ENCODE measurements at regions not wholly inside any gene's neighbourhood (a gene's known extent, or its start where the extent isn't known, plus 50 kb on each side); places are given as distances from the start of the nearest gene placed in this dataset.

GRCh38 chr3:187950671-187951070 is 203.3 kb upstream of the LPP start:
- Histone ChIP-seq H3K4me3 (no peak overlapping the region), H3K4me1 (peaks cover 0 to 53% of the 10 kb centered on the region in 2 donors), H3K9me3 (no peaks in the 10 kb centered on the region), H3K27me3 (no peaks in the 10 kb centered on the region), H3K36me3 (no peaks in the 10 kb centered on the region), H3K27ac (peak overlapping the region; percentile 70 to 75)
- no peak for TF ChIP-seq CTCF (IDR thresholded peaks at IDR 0.05)
- DNase-seq (ENCODE audit: low spot score): no peak

DNA sequence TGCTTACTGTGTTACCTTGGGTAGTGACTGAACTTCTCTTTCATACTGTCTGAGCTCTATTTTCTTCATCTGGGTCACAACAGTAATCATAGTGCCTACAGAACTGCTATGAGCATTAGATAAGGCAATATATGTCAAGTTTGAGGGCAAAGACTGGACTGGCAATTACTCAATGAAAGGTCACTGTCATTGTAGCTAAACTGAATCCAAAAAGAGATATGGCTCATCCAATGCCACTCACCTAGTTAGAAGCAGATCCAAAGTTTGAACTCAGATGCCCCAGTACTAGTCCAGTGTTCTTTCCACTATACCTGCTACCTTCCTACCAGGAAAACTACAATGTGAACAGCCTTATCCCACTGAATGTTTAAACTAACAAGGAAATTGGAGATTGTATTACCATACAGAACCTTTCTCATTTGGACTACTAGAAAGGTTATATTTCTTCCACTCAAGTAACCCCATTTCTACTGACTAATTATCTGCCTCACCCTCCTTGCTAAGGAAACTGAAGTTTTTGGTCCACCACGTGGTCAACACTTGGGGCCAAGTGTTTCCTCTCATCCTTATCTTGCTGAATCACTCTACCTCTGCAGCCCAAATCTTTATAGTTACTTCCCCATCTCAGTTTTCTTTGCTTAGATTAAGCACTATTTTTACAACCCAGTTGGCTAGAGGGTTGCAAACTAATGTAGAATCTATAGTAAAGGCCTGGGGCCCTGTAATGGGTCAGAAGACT is 202.3 kb upstream of the LPP start:
- Histone ChIP-seq H3K4me1 (peaks cover 0 to 56% of the 10 kb centered on the region in 2 donors), H3K27me3 (no peaks in the 10 kb centered on the region), H3K27ac (peak overlapping the region in 1 of 2 donors; percentile 75)

DNA sequence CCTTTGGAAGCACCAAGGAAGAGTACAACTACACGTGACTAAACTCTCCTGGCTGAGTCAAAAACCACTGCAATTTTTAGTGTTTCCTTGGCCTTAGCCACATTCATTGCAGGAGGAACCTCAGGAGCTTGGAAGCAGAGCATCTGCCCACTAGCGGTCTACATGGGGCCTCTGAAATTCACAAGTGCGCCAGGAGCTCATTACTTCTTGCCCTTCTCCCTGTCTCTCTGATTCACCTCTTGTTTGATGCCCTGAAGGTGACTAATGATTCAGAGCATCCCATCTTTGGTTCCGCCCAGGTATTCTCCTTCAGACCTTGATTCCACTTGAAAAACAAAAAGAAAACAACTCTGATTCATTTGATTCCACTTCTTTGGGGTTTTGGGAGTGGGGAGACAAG is 201.1 kb upstream of the LPP start:
- no peak overlapping the region for H3K4me3 ChIP-seq
- peaks cover 0 to 57% of the 10 kb centered on the region in 2 donors for H3K4me1 ChIP-seq

More for the DNA sequence above, 202.3 kb upstream of the LPP start:
- H3K36me3 ChIP-seq: no peaks in the 10 kb centered on the region
- no peak overlapping the region for H3K4me3 ChIP-seq
- TF ChIP-seq CTCF (IDR thresholded peaks at IDR 0.05): no peak
- DNase-seq (ENCODE audit: low spot score): no peak
- no peaks in the 10 kb centered on the region for H3K9me3 ChIP-seq

DNA sequence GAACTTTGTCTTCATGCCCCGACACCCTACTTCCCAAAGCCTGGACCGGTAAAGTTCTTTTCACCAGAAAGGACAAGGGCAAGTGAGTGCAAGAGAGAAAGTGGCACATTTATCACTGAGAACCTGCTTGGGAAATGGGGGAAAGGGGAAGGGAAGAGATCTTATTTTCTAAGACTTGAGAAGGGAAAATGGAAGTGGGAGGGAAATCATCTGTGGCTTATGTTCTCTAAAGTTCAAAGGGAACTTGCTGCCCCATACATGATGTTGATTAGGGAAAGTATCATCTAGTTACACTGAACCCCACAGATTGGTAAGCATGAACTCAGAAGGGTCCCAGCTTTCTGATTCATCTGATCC is 199.5 kb upstream of the LPP start:
- Histone ChIP-seq H3K27me3 (no peaks in the 10 kb centered on the region), H3K4me3 (no peak overlapping the region), H3K4me1 (peaks cover 0 to 44% of the 10 kb centered on the region in 2 donors), H3K9me3 (no peaks in the 10 kb centered on the region), H3K27ac (peak overlapping the region in 1 of 2 donors; percentile 57), H3K36me3 (no peaks in the 10 kb centered on the region)
- no peak for TF ChIP-seq CTCF (IDR thresholded peaks at IDR 0.05)
- DNase-seq (ENCODE audit: low spot score): no peak

More for the DNA sequence above, 201.1 kb upstream of the LPP start:
- DNase-seq (ENCODE audit: low spot score): no peak
- no peak for TF ChIP-seq CTCF (IDR thresholded peaks at IDR 0.05)
- Histone ChIP-seq H3K36me3 (no peaks in the 10 kb centered on the region), H3K9me3 (no peaks in the 10 kb centered on the region), H3K27ac (no peak overlapping the region), H3K27me3 (no peaks in the 10 kb centered on the region)

DNA sequence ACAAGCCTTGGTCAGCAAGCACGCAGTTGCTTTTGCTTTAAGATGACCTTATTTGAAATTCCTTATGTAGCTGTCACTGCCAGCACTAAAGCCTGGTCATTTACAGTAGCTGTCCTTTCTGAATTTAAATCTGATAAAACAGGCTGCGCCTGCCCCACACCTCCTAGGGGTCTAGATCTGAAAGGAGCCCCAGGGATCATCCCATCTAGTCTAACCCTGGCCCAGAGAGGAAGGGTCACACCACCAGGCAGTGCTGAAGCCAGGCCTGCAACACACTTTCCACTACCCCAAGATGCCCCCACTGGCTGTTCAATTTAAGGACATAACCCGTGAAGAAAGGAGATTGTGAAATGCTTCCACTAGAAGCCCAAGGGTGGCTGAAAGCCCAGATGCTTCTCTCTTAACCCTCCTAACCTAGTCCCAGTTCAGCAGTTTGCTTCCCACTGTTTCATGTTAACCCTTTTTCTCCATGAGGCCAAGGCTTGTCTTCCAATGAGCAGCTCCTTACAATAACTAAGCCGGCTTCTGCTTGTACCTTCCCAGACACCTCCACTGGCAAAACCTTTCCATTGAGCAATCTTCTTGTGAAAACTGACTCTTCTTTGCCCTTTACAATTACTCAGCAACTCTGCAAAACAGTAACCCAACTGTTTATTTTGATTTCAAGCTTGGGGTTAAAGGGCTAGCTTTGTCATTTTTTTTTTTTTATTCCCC is 198.9 kb upstream of the LPP start:
- no peak overlapping the region for H3K4me3 ChIP-seq
- H3K4me1 ChIP-seq: peaks cover 0 to 42% of the 10 kb centered on the region in 2 donors
- DNase-seq (ENCODE audit: low spot score): peak; percentile 78
- H3K36me3 ChIP-seq: no peaks in the 10 kb centered on the region
- no peak for TF ChIP-seq CTCF (IDR thresholded peaks at IDR 0.05)
- H3K27me3 ChIP-seq: no peaks in the 10 kb centered on the region
- no peaks in the 10 kb centered on the region for H3K9me3 ChIP-seq
- peak overlapping the region; percentile 1 to 57 for H3K27ac ChIP-seq
